Gastroesophageal sphincter (tissue), 4 donors: ENCODE measurements at regions not wholly inside any gene's neighbourhood (a gene's known extent, or its start where the extent isn't known, plus 50 kb on each side); places are given as distances from the start of the nearest gene placed in this dataset.

ENCODE experiments used
- ATAC-seq: fragments of 150-250 bp; one replicate; pipeline ENCODE4 v1.9.1; 2016; ENCODE audit warnings: mild to moderate bottlenecking, moderate library complexity
- H3K27ac ChIP-seq, 4 donors: fragments of 200-600 bp; sonication (generic) in 3 of 4; 1 replicate in 3 of 4; 2 replicates in 1 of 4; pipeline ENCODE4 v1.5.1; 2016 to 2019
- H3K27me3 ChIP-seq: fragments of 200-600 bp; sonication (generic); one replicate; pipeline ENCODE4 v1.5.1; 2019
- H3K36me3 ChIP-seq, 2 donors: fragments of 200-600 bp; sonication (generic); one replicate each; pipeline ENCODE4 v1.5.1; 2019; ENCODE audit warnings: control low read depth in 1 of 2
- H3K4me1 ChIP-seq, 3 donors: fragments of 200-600 bp; sonication (generic); 1 replicate in 2 of 3; 2 replicates in 1 of 3; pipeline ENCODE4 v1.5.1; 2016 to 2019; ENCODE audit warnings: control low read depth in 2 of 3
- H3K4me3 ChIP-seq, 2 donors: fragments of 200-600 bp; sonication (generic); one replicate each; pipeline ENCODE4 v1.5.1; 2019; ENCODE audit warnings: mild to moderate bottlenecking in 1 of 2, moderate library complexity in 1 of 2
- H3K9me3 ChIP-seq, 3 donors: fragments of 200-600 bp; sonication (generic); one replicate each; pipeline ENCODE4 v1.5.1; 2017 to 2019; ENCODE audit warnings: control low read depth in 2 of 3
- EP300 ChIP-seq: sonication (generic); formaldehyde crosslinking; IDR thresholded peaks from one replicate; pipeline ENCODE4 v1.6.1; 2017; ENCODE audit warnings: antibody characterized with exemption, mild to moderate bottlenecking
- POLR2A ChIP-seq, 2 donors: fragments of 450-650 bp; IDR thresholded peaks; one replicate each; pipeline ENCODE4 v1.6.1; 2017; ENCODE audit warnings: antibody characterized with exemption in 2 of 2, mild to moderate bottlenecking in 2 of 2, moderate library complexity in 1 of 2
- POLR2AphosphoS5 ChIP-seq: sonication (generic); formaldehyde crosslinking; IDR thresholded peaks from one replicate; pipeline ENCODE4 v1.6.1; 2017; ENCODE audit warnings: antibody characterized with exemption
- WGBS, 2 donors: methylation state at CpG; one replicate each; pipeline ENCODE4 v1.1.5; 2018; ENCODE audit warnings: low coverage in 1 of 2; 5-methylcytosine and 5-hydroxymethylcytosine counted together
- TF ChIP-seq, protein P1 (sequence below), 4 experiments: fragments of 200-600 bp in 2 of 4; fragments of 450-650 bp in 2 of 4; sonication (generic) in 1 of 4; IDR thresholded peaks; one replicate each; pipeline ENCODE4 v1.5.1; 2017 to 2019; ENCODE audit warnings: antibody characterized with exemption in 4 of 4, mild to moderate bottlenecking in 2 of 4, moderate library complexity in 2 of 4

DNA sequence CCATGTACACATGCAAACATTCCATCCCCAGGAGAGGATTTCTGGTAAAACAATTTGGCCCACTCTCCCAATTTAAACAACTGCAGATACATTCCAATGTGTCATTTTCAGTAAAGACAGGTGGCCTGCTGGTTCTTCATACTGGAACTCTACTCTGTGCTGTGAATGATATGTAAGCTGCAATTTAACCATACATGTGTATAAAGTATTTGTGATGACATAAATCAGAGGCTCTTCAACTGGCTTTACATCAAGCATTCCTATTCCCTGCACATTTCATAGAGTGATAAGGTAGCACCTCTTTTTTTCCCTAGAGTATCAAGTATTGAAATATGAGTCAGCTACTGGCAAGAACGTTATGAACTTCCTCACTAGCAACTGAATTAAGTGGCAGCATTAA, 649.5 kb upstream of the ADGRL2 start:
- H3K4me3 ChIP-seq: no peak overlapping the region
- H3K9me3 ChIP-seq: no peaks in the 10 kb centered on the region
- ATAC-seq: no peak
- no peak for TF ChIP-seq POLR2A (IDR thresholded peaks at IDR 0.05)
- no peak for TF ChIP-seq EP300
- no peak for TF ChIP-seq POLR2AphosphoS5
- TF ChIP-seq, protein P1, sequence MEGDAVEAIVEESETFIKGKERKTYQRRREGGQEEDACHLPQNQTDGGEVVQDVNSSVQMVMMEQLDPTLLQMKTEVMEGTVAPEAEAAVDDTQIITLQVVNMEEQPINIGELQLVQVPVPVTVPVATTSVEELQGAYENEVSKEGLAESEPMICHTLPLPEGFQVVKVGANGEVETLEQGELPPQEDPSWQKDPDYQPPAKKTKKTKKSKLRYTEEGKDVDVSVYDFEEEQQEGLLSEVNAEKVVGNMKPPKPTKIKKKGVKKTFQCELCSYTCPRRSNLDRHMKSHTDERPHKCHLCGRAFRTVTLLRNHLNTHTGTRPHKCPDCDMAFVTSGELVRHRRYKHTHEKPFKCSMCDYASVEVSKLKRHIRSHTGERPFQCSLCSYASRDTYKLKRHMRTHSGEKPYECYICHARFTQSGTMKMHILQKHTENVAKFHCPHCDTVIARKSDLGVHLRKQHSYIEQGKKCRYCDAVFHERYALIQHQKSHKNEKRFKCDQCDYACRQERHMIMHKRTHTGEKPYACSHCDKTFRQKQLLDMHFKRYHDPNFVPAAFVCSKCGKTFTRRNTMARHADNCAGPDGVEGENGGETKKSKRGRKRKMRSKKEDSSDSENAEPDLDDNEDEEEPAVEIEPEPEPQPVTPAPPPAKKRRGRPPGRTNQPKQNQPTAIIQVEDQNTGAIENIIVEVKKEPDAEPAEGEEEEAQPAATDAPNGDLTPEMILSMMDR (IDR thresholded peaks at IDR 0.05): no peak
- H3K27me3 ChIP-seq: no peaks in the 10 kb centered on the region
- H3K36me3 ChIP-seq: no peaks in the 10 kb centered on the region
- H3K4me1 ChIP-seq: no peaks in the 10 kb centered on the region
- no peak overlapping the region for H3K27ac ChIP-seq
- WGBS, 2 donors: 9 to 17% methylated on average over 1 of the region's 1 CpG

DNA sequence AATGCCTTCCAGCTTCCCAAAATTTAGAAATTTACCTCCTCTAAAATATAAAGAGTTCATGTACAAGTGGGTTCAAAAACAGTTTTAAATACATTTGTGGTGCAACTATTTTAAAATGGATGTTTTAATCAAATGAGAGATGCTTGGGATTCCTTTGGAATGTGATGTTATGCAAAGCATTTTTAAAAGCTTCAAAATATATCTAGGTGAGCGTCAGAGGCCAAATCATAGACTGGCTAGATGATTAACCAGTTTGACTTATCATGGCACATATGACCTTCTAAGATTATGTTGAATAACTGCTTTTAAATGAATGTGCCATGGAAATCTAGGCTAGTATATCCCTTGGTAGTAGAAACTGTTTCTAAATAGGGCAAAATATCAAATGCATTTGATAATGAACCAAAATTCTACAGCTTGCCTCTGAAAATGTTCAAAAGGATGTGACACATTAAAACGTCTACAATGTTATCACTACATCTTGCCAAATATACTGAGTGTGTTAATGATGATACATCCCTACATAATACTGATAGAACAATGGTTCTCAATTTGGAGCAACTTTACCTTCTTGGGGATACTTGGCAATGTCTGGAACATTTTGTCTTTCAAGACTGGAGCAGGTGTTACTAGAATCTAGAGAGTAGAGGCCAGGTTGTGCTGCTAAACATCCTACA, 650.9 kb upstream of the ADGRL2 start:
- no peaks in the 10 kb centered on the region for H3K36me3 ChIP-seq
- TF ChIP-seq, protein P1 (IDR thresholded peaks at IDR 0.05): no peak
- no peak for TF ChIP-seq POLR2A (IDR thresholded peaks at IDR 0.05)
- no peak for TF ChIP-seq EP300
- TF ChIP-seq POLR2AphosphoS5: no peak
- 48 to 56% methylated on average over 2 of the region's 2 CpGs for WGBS, 2 donors
- no peak overlapping the region for H3K27ac ChIP-seq
- ATAC-seq: no peak
- no peaks in the 10 kb centered on the region for H3K27me3 ChIP-seq
- H3K9me3 ChIP-seq: no peaks in the 10 kb centered on the region
- no peak overlapping the region for H3K4me3 ChIP-seq
- no peaks in the 10 kb centered on the region for H3K4me1 ChIP-seq

DNA sequence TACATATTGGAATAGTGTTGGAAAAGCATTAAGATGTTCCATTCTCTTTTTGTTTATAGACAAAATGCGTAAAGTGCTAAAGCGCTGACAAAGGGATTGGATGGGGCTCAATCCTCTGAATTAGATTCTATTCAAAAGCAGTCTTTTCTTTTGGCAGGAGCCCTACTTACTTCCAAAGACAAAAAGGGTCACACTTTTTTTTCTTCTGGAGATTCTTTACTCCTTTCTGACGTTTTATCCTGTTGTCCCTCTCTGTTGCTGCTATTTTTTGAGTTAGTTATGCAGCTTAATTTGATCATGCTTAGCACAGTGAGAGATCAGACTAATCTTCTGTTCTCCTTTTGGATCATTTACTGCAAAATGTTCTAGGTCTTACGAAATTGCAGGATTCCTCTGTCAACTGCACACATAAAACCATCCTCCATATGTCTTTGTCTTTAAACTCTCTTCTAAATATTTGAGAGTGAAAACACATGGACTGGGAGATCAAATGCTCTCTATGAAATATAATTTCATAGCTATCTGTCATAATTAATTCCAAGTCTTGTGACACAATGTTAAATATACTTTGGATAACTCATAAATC, 656.4 kb upstream of the ADGRL2 start:
- peaks cover 0 to 7% (median 2%) of the 10 kb centered on the region in 3 donors for H3K4me1 ChIP-seq
- WGBS, 2 donors: 38 to 46% methylated on average over 4 of the region's 4 CpGs
- no peak overlapping the region for H3K27ac ChIP-seq
- H3K27me3 ChIP-seq: no peaks in the 10 kb centered on the region
- TF ChIP-seq, protein P1 (IDR thresholded peaks at IDR 0.05): no peak
- TF ChIP-seq POLR2A (IDR thresholded peaks at IDR 0.05) (no peak), EP300 (no peak), POLR2AphosphoS5 (no peak)
- no peaks in the 10 kb centered on the region for H3K36me3 ChIP-seq
- no peak overlapping the region for H3K4me3 ChIP-seq
- no peaks in the 10 kb centered on the region for H3K9me3 ChIP-seq
- no peak for ATAC-seq

DNA sequence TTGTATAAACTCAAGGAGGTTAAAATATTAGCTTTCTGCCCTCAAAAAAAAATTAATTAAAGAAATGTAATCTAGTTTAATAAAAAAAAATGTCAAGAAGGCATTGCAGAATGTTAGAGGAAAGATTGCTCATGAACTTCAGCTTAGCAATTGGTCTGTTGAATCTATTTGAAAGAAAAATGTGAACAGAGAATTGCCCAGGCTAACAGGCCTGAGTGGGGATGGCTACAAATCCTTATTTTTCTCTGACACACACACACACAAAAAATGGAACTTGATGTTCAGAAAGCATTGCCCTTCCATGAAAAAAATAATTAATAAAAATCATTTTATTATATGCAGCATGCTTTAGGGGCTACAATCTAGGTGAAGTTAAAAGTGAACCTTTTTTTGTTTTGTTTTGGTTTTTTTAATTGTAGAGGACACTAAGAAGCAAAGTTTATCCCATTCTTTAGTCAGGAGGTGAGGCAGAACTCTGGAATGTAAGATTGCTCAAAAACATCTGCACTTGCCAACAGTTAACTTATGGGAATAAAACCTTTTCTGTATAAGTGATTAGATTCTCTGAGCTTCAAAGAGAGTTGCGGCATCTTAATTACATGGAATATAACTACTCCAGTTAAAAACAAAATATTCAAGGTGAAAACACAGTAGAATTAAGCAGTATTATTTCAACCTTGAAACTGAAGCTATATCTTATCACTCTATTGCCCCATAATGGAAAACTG, 658.5 kb upstream of the ADGRL2 start:
- H3K9me3 ChIP-seq: no peaks in the 10 kb centered on the region
- TF ChIP-seq POLR2A (IDR thresholded peaks at IDR 0.05): no peak
- TF ChIP-seq POLR2AphosphoS5: no peak
- TF ChIP-seq EP300: no peak
- TF ChIP-seq, protein P1 (IDR thresholded peaks at IDR 0.05): no peak
- peaks cover 0 to 7% (median 2%) of the 10 kb centered on the region in 3 donors for H3K4me1 ChIP-seq
- 82 to 100% methylated on average over 1 of the region's 1 CpG for WGBS, 2 donors
- no peak for ATAC-seq
- no peaks in the 10 kb centered on the region for H3K36me3 ChIP-seq
- no peak overlapping the region for H3K27ac ChIP-seq
- H3K27me3 ChIP-seq: no peaks in the 10 kb centered on the region
- H3K4me3 ChIP-seq: no peak overlapping the region
